ENCODE measurements at regions not wholly inside any gene's neighbourhood (a gene's known extent, or its start where the extent isn't known, plus 50 kb on each side); places are given as distances from the start of the nearest gene placed in this dataset.

DNA sequence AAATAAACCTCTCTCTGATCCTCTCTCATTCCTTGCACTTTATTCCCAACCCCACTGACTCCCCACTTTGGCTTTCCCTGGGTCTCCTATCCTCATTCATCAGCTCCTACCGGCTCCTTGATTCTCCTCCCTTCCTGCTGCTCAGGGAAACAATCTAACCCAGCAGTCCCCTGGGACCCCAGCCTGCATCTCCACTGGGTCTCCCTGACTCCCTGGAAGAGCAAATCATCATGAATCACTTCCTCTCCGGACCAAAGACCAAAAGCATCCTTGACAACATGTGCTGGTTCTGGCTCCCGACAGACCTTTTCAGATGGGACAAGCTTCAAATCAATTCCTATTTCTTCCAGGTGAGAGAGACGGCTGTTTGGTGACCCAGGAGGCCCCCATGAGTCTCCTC is 76.6 kb downstream of the HSPB8 start:
- no peak overlapping the region for H3K4me3 Mint-ChIP-seq (ENCODE audit: unreplicated experiment)
- intact Hi-C loops (cut with micrococcal nuclease): no loop called here
- H3K36me3 Mint-ChIP-seq (ENCODE audit: insufficient read depth, unreplicated experiment): no peaks in the 10 kb centered on the region
- no peak for DNase-seq (ENCODE audit: unreplicated experiment)
- POLR2A ChIA-PET: no interaction called here
- CTCF ChIA-PET: interaction anchor here (0.8 kb wide), 1 partner anchor 64 kb away, joined by 3 read pairs; no protein-coding TSS in a partner anchor
- TF ChIP-seq, protein P1, sequence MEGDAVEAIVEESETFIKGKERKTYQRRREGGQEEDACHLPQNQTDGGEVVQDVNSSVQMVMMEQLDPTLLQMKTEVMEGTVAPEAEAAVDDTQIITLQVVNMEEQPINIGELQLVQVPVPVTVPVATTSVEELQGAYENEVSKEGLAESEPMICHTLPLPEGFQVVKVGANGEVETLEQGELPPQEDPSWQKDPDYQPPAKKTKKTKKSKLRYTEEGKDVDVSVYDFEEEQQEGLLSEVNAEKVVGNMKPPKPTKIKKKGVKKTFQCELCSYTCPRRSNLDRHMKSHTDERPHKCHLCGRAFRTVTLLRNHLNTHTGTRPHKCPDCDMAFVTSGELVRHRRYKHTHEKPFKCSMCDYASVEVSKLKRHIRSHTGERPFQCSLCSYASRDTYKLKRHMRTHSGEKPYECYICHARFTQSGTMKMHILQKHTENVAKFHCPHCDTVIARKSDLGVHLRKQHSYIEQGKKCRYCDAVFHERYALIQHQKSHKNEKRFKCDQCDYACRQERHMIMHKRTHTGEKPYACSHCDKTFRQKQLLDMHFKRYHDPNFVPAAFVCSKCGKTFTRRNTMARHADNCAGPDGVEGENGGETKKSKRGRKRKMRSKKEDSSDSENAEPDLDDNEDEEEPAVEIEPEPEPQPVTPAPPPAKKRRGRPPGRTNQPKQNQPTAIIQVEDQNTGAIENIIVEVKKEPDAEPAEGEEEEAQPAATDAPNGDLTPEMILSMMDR (IDR thresholded peaks at IDR 0.05; ENCODE audit: unreplicated experiment): no peak
- H3K9me3 Mint-ChIP-seq (ENCODE audit: unreplicated experiment): peaks cover 37% of the 10 kb centered on the region
- H3K4me1 Mint-ChIP-seq (ENCODE audit: insufficient read depth, unreplicated experiment): no peaks in the 10 kb centered on the region
- BruUV-seq (replicated peaks): no TSS peak
- no peaks in the 10 kb centered on the region for H3K27me3 Mint-ChIP-seq (ENCODE audit: insufficient read depth, unreplicated experiment)
- no peak overlapping the region for H3K27ac Mint-ChIP-seq (ENCODE audit: low read depth, unreplicated experiment)

GRCh38 chr12:119258149-119258548 is 76.4 kb upstream of the CCDC60 start:
- ChIA-PET CTCF (no interaction called here), POLR2A (no interaction called here)
- DNase-seq (ENCODE audit: unreplicated experiment): no peak
- H3K36me3 Mint-ChIP-seq (ENCODE audit: insufficient read depth, unreplicated experiment): no peaks in the 10 kb centered on the region
- peaks cover 46% of the 10 kb centered on the region for H3K9me3 Mint-ChIP-seq (ENCODE audit: unreplicated experiment)
- H3K4me1 Mint-ChIP-seq (ENCODE audit: insufficient read depth, unreplicated experiment): no peaks in the 10 kb centered on the region
- H3K27ac Mint-ChIP-seq (ENCODE audit: low read depth, unreplicated experiment): no peak overlapping the region
- intact Hi-C loops (cut with micrococcal nuclease): no loop called here
- no peak overlapping the region for H3K4me3 Mint-ChIP-seq (ENCODE audit: unreplicated experiment)
- no peaks in the 10 kb centered on the region for H3K27me3 Mint-ChIP-seq (ENCODE audit: insufficient read depth, unreplicated experiment)
- TF ChIP-seq, protein P1 (IDR thresholded peaks at IDR 0.05; ENCODE audit: unreplicated experiment): no peak
- BruUV-seq (replicated peaks): no TSS peak

DNA sequence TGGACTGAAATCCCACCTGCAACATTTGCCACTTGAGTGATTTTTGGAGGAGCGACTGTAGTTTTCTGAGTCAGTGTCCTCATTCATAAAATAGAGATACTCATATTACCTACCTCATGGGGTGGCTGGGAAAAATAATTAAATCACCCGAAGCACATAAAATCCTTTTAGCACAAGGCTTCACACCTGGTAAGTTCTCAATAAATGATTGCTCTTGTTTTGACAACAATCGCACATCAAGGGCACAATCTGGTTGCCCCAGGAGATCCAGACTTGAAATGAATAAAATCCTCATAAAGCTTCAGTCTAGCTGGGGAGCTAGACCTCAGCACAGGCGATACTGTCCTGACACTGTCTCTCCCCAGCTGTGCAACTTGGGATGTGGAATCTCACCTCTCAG is 76.0 kb upstream of the CCDC60 start:
- H3K4me1 Mint-ChIP-seq (ENCODE audit: insufficient read depth, unreplicated experiment): no peaks in the 10 kb centered on the region
- intact Hi-C loops (cut with micrococcal nuclease): no loop called here
- POLR2A ChIA-PET: no interaction called here
- H3K9me3 Mint-ChIP-seq (ENCODE audit: unreplicated experiment): peaks cover 46% of the 10 kb centered on the region
- no peak for DNase-seq (ENCODE audit: unreplicated experiment)
- no peak overlapping the region for H3K4me3 Mint-ChIP-seq (ENCODE audit: unreplicated experiment)
- BruUV-seq (replicated peaks): no TSS peak
- no peak overlapping the region for H3K27ac Mint-ChIP-seq (ENCODE audit: low read depth, unreplicated experiment)
- CTCF ChIA-PET: no interaction called here
- TF ChIP-seq, protein P1 (IDR thresholded peaks at IDR 0.05; ENCODE audit: unreplicated experiment): no peak
- no peaks in the 10 kb centered on the region for H3K36me3 Mint-ChIP-seq (ENCODE audit: insufficient read depth, unreplicated experiment)
- H3K27me3 Mint-ChIP-seq (ENCODE audit: insufficient read depth, unreplicated experiment): no peaks in the 10 kb centered on the region

GRCh38 chr12:119259484-119259883 is 75.0 kb upstream of the CCDC60 start:
- ChIA-PET CTCF (no interaction called here), POLR2A (no interaction called here)
- H3K36me3 Mint-ChIP-seq (ENCODE audit: insufficient read depth, unreplicated experiment): no peaks in the 10 kb centered on the region

More at GRCh38 chr12:119259484-119259883, 75.0 kb upstream of the CCDC60 start:
- no peaks in the 10 kb centered on the region for H3K4me1 Mint-ChIP-seq (ENCODE audit: insufficient read depth, unreplicated experiment)
- H3K4me3 Mint-ChIP-seq (ENCODE audit: unreplicated experiment): no peak overlapping the region
- intact Hi-C loops (cut with micrococcal nuclease): no loop called here
- BruUV-seq (replicated peaks): no TSS peak
- DNase-seq (ENCODE audit: unreplicated experiment): no peak
- TF ChIP-seq, protein P1 (IDR thresholded peaks at IDR 0.05; ENCODE audit: unreplicated experiment): no peak
- H3K27ac Mint-ChIP-seq (ENCODE audit: low read depth, unreplicated experiment): no peak overlapping the region
- no peaks in the 10 kb centered on the region for H3K27me3 Mint-ChIP-seq (ENCODE audit: insufficient read depth, unreplicated experiment)
- H3K9me3 Mint-ChIP-seq (ENCODE audit: unreplicated experiment): peaks cover 48% of the 10 kb centered on the region
